ENCODE measurements at regions not wholly inside any gene's neighbourhood (a gene's known extent, or its start where the extent isn't known, plus 50 kb on each side); places are given as distances from the start of the nearest gene placed in this dataset.

- TF ChIP-seq CTCF (IDR thresholded peaks at IDR 0.05; ENCODE audit: poor library complexity) (no peak), EZH2 (IDR thresholded peaks at IDR 0.05; ENCODE audit: borderline replicate concordance) (no peak)
Observed at GRCh38 chr13:65601855-65602254, 1628.3 kb downstream of the PCDH9 start.

Measured in hepatocyte (in vitro differentiated cells).